ENCODE measurements at regions not wholly inside any gene's neighbourhood (a gene's known extent, or its start where the extent isn't known, plus 50 kb on each side); places are given as distances from the start of the nearest gene placed in this dataset.

DNA sequence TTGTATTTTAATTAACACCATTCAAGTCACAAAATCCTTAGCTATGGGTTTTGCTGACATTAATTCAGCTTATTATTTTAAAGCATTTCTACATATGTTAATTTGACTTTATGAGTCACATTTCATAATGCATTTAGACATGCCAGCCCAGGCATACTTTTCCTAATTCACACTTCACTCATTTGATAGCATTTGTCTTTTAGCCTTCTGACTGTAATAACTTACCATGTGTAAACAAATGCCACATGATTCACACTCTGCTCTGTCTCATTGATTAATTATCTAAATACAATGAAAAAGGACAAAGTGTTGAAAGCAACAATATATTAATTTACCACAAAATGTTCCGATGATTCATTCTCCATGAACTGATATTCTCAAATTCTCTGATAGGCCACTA is 927.8 kb upstream of the EPHA6 start:
- DNase-seq = no peak

DNA sequence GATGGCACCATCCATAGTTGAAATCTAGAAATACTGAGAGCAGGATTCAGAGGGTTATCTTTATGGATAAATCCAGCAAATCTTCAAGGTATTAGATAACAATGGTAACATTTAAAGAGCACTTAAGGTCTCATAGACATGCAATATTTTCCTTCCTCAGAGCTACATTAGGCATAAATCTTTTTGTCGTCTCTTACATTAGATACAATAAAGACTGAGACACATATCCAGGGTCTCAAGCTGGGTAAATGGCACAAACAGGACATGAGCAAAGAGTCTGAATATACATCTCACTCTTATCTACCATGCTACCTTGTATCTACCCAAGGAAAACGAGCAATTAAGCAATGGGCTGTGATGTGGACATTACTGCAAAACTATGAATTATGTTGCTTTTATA is 927.3 kb upstream of the EPHA6 start:
- no peak for DNase-seq

DNA sequence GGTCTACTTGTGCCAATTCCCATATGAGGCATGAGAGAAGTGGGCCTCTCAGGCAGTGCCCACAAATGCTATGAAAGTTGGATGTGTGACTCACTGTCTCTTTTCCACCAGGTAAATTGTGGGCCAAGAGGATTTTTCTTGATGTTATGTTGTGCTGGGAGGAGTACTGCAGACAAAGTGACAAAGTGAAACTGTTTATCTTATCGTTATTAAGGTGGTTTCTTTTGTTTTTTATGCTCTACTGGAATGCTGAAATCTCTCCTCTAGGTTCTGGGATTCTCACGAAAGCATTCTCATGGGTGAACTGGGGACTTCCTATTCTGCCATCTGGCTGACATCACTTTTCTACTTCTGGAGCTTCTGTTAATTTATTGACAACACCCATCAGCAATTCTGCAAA is 919.6 kb upstream of the EPHA6 start:
- no peak for DNase-seq

DNA sequence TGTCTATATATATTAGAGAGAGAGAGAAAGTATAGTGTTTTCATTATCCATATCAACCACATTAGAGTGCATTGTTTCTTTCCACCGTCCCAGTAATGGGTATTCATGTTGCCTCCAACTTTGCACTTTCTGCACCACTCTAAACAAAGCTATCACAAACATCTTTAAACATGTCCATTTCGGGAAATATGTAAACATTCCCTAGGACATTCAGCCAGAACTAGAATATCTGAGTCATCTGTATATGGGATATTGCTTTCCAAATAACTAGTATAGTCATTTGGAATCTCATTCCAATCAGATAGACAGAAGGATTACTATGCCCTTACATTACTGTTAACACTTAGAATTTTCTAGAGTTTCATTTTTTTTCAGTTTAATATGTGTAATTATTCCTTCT is 914.9 kb upstream of the EPHA6 start:
- DNase-seq = no peak

DNA sequence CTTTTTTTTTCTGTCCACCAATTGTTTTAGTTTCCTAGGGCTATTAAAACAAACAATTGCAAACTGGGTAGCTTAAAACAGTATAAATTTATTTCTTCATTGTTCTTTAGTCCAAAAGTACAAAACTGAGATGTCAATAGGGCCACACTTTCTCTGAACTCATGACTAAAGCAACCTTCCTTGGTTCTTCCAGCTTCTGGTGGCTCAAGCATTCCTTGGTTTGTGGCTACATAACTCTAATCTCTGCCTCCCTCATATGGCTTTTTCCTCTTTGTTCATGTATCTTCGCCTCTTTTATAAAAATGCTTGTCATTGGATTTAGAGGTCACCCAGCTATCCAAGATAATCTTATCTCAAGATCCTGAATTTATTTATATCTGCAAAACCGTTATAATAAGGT is 914.5 kb upstream of the EPHA6 start:
- no peak for DNase-seq

DNA sequence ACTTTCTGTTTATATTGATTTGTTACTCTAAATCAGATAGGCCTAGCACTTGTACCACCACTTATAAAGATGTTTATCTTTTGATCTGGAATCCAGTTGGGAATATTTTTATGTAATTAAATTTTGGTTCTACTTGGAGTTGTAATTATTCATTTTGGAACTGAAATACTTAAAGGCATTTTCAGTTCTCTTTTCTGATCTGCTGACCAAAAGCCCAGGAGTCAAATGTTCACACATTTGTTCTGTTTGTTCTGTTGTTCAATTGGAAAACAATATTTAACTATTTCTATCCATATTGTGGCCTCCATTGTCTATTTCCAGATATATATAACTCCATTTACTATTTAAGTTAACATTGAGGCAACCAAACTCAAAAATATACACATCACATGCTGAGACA is 912.4 kb upstream of the EPHA6 start:
- no peak for DNase-seq

DNA sequence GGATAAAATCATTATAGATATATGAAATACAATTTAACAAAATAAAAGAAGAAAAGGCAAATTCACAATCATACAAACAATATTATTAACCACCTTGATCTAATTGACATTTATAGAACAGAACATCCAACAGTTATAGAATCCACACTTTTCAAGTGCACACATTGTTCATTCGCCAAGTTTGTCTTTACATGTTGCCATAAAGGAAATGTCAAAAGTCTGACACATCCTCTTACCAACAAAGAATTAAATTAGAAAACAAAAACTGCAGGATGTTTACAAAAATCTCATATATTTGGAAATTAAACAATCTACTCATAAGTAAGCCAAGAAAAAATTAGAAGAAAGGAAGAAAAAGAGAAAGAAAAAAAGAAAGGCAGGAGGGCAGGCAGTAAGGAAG is 909.2 kb upstream of the EPHA6 start:
- DNase-seq = no peak

DNA sequence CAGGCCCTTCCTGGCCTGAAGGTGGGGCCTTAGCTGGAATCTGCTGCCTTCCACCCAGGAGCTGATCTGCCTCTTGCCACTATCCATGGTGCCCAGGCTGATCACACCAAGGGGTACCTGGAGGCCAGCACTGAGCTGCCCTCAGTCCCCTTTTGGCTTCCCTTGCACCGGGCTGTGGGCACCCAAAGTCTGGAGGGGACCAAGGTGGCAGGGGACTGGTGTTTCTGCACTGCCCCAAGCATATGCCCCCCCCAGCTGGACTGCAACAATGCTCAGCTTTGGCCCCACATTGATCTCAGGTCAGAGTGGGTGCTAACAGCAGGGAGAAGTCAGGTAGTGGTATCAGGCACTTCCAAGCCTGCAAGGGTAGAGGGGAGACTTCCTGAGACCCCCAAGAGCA is 902.6 kb upstream of the EPHA6 start:
- DNase-seq = no peak

DNA sequence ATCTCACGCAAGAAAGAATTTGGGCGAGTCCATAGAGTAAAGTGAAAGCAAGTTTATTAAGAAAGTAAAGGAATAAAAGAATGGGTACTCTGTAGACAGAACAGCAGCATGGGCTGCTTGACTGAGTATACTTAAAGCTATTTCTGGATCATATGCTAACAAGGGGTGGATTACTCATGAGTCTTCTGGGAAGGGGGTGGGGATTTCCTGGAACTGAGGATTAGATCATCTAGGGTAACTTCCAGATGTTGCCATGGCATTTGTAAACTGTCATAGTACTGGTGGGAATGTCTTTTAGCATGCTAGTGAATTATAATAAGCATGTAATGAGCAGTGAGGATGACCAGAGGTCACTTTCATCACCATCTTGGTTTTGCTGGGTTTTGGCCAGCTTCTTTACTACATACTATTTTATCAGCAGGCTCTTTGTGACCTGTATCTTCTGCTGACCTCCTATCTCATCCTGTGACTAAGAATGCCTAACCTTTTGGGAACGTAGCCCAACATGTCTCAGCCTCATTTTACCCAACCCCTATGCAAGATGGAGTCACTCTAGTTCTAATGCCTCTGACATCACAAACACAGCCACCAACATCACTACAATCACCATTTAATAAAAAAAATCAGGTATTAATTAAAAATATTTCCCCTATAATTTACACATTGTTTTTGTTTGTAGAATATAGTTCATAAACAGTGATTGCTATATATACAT is 890.7 kb upstream of the EPHA6 start:
- DNase-seq = no peak

DNA sequence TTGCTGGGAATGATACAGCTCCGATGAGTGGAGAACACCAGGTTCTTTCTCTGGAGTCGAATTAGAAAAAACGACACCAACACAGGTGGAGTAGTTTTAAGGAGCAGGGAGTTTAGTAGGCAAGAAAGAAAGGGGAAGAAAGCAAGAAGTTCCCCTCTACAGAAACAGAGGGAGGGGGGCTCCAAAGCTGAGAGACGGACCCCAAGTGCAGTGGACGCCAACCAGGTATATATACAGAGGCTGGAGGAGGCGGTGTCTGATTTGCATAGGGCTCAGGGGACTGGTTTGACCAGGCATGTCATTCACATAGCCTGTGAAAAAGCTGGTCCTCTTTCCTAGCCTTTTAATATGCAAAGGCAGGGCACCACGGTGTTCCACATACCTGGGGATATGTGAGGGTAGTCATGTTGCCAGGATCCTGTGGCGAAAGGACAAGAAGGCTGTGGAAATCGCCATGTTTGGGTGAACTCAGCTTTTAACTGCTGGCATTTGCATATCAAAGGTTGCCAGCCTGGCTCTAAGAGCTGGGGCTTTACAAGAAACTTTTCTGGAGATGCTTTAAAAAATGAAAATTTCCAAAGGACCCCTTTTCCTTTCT is 887.4 kb upstream of the EPHA6 start:
- no peak for DNase-seq

DNA sequence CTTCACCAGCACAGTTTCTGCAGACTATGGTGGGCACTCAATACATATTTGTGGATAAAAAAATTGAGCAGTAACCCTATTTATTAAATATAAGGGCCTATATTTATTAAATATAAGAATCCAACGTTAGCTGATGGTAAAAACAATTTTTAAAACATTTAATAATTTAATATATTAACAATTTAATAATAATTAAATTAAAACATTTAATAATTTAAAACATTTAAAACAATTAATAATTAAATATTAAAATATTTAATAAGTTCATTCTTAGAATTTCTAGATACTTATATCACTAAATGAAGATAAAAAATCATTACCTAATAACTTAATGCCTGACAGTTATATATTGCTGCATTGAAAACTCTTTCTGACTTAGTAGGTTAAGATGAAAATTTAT is 880.2 kb upstream of the EPHA6 start:
- no peak for DNase-seq

DNA sequence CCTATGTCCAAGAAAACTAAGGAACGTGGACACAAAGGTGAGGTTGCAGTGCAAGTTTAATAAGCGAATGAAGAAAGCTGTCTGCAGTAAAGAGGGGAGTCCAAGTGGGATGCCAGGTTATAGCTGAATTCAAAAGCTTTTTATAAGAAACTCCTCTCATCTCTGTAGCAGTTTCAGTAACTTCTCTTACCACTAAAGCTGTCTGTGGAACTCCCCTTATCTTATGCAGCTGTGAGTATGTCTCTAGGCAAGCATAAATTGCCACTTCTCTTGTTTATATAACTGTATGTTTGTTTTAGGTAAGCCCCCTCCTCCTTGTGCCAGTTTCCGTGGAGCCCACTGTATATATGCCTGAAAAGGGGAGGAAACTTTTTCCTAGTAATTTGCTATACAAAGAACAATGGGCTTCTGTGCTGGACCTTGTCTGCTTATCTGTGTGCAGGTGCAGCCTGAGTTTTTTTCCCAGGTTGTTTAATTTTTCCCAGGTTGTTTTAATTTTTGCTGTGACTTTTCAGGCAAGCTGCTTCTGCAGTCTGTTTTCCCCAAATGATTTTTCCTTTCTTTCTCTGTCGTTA is 875.1 kb upstream of the EPHA6 start:
- no peak for DNase-seq

DNA sequence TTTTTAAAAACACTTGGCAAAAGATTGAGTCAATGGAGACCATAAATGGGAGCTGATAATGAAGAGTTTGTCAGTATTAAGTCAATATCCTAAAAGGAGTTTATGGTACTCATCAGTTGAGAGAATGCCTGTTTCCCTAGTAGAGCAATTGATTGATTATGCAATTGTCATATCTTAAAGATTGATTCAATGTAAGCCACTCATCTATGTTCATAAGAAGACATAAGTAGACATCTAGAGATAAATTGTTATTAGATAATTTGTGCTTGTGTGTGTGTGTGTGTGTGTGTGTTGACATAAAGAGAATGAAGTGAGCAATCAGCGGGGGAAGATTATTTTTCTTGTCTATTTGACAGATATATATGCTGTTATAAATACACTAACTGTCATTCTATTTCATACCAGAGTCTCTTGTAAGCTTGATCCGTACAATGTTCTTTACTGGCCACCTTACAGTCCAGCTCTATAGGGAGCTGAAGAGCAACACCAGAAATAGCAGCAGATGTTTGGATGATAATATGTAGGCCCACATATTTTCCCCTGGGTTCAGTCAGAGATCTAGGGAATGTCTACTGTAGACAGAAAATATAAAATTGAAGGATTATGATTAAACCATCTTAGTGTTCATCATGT is 848.6 kb upstream of the EPHA6 start:
- DNase-seq = no peak

DNA sequence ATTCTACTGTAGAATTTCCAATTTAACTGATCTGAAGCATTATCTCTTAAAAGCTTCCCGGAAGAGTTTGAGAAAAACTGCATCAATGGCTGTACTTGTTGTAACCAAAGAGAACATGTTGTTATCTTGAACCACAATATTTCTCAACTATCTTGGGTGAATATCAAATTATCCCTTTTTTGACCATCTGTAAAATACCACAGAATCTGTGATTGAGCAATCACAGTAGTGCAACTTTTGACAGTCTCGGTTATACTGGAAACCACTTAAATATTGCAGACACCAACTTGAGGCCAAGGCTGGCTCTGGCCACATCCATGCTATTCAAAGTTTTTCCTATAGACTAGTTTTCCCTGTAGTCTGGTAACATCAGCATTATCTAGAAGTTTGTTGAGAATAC is 842.8 kb upstream of the EPHA6 start:
- no peak for DNase-seq

DNA sequence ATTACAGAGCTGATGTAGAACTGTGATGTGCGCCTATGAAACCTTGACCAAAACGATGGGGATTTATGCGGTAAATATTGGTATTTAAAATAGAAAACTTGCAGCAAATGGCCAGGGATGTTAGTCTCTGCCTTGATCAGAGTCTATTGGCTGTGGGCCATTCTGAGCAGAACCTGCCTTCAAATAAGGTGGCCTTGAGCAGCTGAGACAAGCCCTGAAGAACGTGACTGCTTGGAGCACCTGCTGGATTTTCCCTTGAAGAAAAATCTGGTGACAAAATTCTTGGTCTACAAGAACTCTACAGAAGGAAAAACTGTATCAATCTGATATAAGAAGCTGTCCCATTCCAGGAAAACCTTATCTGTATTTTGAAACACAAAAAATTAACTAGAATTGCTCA is 820.1 kb upstream of the EPHA6 start:
- DNase-seq = no peak

DNA sequence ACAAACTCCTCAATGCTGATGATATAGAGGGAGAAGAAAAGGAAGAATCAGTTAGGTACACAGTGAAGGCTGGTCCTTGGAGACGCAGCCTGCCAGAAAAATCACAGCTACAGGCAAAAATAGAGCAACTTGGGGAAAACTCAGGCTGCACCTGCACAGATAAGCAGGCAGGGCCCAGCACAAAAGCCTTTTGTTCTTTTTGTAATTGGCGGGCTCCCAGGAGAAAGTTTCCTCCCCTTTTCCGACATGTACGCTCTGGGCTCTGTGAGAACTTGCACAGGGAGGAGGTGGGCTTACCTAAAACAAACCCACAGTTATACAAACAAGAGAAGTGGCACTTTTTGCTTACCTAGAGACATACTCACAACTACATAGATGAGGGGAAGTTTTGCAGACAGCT is 813.4 kb upstream of the EPHA6 start:
- no peak for DNase-seq

DNA sequence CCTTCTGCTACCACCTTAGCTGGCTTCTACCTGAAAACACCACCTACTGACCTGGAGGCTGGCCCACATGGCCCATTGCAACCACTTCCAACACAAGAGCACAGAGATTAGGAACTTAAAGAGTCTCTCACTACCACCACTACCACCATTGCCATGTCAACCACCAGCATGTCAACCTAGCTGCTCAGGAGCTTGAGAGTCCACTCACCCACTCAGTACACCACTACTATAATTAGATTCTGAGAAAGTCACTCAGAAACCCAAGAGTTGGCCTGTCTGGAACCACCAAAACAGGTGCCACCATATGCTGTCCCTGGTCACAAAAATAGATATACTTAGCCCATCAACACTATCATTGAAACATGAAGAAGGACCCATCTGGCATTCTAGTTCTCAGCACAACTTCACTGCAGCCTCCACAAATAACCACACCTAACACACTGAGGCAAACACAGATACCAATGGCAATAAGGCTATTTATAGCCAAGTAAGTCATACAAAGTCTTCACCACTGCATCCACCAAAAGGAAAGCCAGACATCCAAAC is 806.7 kb upstream of the EPHA6 start:
- DNase-seq = no peak

DNA sequence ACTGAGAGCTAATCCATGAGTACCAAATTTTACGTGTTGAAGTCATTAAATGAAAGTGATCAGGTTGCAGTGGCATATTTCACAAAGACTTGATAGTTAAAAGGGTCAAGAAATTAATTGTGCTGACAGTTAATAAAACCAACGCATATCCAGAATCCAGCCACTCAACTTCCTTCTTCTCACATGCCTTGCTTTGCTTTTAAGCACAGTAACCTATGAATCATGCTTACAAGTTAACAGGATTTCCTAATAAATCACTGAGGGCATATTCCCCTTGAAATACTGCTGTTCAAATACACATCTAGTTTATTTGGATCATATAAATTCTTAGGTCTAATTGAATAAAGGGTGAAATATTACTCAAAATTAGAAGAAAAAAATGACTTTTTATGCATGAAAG is 801.5 kb upstream of the EPHA6 start:
- DNase-seq = no peak

DNA sequence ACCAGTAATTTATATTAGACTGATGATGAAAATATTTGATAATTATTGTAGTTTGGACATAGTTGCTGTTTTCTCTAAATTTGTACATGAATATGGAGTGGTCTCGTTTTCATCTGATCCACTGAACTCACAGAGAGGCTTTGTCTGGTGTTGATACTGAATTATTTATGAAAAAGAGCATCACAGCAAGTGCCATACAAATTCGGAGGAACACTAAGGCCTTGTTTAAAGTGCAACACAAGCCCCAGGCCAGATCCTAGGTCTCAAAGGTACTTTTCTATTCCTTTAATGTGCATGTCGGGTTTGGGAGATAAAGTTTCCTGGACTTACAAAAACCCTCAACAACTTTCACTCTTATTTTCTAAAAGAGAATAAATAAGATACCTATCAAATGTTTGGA is 796.8 kb upstream of the EPHA6 start:
- no peak for DNase-seq

DNA sequence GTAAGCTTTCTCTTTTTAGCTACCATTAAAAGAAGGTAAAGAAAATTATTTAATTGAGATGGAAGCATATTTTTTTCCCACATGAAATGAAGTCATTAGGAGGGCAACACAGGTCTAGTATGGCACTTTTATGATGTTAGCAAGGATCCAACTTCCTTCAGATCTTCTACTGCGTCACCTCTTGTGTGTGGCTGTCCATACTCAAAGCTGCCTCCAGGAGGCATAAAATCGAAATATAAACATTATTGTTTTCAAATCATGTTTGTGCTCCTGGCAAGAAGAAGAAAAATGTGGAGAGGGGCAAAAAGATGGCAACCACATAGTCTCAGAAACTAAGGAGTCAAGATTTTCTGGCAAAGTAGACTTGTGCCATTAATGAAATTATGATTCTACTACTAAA is 791.7 kb upstream of the EPHA6 start:
- DNase-seq = no peak

DNA sequence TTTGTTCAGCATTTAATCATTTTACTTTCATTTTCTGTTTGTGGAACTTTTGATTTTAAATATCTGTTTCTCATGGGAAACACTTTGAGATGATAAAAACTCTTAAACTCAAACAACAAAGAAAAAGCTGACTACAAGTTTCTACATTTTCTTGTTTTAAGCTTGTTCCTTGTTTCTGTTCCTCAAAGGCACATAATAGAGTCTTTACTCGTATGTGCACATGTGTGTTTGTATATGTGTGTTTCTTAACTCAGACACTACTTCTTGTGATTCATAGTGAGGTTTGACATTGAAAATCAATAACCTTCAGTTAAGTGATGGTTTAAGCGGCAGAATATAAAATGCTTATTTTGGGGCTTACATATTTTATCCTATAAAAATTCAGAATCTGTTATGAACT is 786.7 kb upstream of the EPHA6 start:
- DNase-seq = no peak

DNA sequence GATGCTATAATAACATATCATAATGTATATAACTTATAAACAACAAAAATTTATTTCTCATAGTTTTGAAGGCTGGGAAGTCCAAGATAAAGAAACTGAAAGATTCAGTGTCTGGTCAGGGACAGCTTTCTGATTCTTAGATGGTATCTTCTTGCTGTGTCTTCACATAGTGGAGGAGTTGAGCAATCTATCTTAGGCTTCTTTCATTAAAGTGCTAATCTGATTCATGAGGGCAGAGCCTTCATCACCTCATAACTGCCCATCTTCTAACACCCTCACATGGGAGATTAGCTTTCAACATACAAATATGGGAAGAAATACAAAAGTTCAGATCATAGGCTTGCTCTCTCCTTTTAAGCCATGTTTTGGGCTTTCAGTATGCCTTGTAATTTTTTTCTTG is 774.8 kb upstream of the EPHA6 start:
- no peak for DNase-seq

DNA sequence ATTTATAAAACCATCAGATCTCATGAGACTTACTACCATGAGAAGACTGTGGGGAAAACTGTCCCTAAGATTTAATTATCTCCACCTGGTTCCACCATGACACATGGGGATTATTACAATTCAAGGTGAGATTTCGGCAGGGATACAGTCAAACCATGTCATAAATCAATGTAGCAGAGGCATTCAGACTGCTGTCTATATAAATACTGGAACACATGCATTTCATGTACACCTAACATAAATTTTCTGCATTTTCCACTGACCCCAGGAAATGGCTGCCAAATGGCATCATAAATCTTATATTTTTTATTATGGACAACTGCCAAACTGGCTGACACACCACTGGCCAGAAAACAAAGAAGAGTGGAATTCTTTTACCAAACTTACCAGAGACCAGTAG is 755.1 kb upstream of the EPHA6 start:
- no peak for DNase-seq

DNA sequence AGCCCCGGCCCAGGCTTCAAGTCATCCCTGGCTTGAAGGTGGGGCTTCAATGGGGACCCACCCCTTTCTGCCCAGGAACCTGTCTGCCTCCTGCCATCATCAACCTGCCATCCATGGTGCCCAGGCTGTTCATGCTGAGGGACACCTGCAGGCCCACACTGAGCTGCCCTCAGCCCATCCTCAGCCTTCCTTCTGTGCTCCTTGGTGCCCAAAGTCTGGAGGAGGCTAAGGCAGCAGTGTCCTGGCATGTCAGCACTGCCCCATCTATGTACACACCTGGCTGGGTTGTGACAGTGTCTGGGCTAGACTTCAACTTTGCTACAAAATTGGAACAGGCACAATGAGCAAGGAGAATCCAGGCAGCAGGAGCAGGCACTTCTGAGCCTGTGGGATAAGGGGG is 745.3 kb upstream of the EPHA6 start:
- DNase-seq = no peak
